PFSK-1 (cell line): ENCODE measurements at regions not wholly inside any gene's neighbourhood (a gene's known extent, or its start where the extent isn't known, plus 50 kb on each side); places are given as distances from the start of the nearest gene placed in this dataset.

Experiments
- FOXP2 ChIP-seq: optimal IDR thresholded peaks from 2 replicates; pipeline ENCODE3; 2011; ENCODE audit warnings: borderline replicate concordance, control low read depth, inconsistent platforms; ENCODE audit not compliant: insufficient read depth; ENCODE audit errors: extremely low read length, extremely low read depth
- POLR2AphosphoS5 ChIP-seq: IDR thresholded peaks from 2 replicates; pipeline ENCODE4 v1.6.1; 2012; ENCODE audit warnings: low read depth, mild to moderate bottlenecking, control low read depth, low read length, moderate library complexity
- SIN3A ChIP-seq: IDR thresholded peaks from 2 replicates; pipeline ENCODE4 v1.6.1; 2012; ENCODE audit warnings: mild to moderate bottlenecking, low read length, moderate library complexity, borderline replicate concordance; ENCODE audit not compliant: insufficient read depth
- TAF1 ChIP-seq: IDR thresholded peaks from 2 replicates; pipeline ENCODE4 v1.6.1; 2012; ENCODE audit warnings: low read length, control low read depth, borderline replicate concordance; ENCODE audit not compliant: insufficient read depth
- TF ChIP-seq, protein P1 (sequence below), 2 experiments: IDR thresholded peaks; 2 replicates each; pipeline versions ENCODE4 v1.6.1 to v1.8.0; 2011 to 2012; ENCODE audit warnings: low read depth in 2 of 2, low read length in 2 of 2, control low read depth in 1 of 2, inconsistent platforms in 1 of 2, mild to moderate bottlenecking in 1 of 2, moderate library complexity in 1 of 2; ENCODE audit not compliant: insufficient read depth in 1 of 2

DNA sequence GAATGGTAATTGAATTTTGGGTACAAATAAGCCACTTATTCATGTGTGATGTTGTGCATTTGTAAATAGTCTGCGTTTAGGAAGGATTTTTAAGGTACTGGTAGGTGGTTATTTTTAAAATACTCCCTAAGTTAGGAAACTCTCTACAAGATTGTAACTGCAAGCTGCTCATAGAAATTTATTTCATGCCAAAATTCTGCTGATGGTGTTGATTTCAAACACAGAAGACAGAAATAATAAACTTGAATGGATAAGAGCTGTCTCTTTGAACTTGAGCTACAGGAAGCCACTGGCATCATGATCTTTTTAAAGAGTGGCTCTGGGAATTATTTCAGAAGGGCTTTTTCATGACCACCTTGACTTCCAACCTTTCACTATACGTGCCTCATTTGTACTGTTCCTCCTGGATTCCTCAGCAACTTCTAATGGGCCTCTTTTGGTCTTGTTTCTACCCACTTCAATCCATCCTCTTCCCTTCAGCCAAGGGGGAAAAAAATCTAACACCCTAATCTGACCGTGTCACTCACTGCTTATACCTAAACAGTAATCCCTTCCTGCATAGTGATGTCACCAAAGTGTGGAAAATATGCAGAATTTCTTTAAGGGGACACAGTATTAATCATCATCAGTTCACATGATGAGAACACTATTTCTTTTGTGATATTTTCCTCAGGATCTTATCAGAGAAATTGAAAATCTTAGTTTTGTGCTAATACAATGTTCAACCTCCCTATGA is 113.6 kb downstream of the PFDN4 start:
- TF ChIP-seq SIN3A, result no peak
- TF ChIP-seq, protein P1, sequence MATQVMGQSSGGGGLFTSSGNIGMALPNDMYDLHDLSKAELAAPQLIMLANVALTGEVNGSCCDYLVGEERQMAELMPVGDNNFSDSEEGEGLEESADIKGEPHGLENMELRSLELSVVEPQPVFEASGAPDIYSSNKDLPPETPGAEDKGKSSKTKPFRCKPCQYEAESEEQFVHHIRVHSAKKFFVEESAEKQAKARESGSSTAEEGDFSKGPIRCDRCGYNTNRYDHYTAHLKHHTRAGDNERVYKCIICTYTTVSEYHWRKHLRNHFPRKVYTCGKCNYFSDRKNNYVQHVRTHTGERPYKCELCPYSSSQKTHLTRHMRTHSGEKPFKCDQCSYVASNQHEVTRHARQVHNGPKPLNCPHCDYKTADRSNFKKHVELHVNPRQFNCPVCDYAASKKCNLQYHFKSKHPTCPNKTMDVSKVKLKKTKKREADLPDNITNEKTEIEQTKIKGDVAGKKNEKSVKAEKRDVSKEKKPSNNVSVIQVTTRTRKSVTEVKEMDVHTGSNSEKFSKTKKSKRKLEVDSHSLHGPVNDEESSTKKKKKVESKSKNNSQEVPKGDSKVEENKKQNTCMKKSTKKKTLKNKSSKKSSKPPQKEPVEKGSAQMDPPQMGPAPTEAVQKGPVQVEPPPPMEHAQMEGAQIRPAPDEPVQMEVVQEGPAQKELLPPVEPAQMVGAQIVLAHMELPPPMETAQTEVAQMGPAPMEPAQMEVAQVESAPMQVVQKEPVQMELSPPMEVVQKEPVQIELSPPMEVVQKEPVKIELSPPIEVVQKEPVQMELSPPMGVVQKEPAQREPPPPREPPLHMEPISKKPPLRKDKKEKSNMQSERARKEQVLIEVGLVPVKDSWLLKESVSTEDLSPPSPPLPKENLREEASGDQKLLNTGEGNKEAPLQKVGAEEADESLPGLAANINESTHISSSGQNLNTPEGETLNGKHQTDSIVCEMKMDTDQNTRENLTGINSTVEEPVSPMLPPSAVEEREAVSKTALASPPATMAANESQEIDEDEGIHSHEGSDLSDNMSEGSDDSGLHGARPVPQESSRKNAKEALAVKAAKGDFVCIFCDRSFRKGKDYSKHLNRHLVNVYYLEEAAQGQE (IDR thresholded peaks at IDR 0.05; ENCODE audit: insufficient read depth in 1 of 2, low read depth in 2 of 2, low read length in 2 of 2), result no peak

DNA sequence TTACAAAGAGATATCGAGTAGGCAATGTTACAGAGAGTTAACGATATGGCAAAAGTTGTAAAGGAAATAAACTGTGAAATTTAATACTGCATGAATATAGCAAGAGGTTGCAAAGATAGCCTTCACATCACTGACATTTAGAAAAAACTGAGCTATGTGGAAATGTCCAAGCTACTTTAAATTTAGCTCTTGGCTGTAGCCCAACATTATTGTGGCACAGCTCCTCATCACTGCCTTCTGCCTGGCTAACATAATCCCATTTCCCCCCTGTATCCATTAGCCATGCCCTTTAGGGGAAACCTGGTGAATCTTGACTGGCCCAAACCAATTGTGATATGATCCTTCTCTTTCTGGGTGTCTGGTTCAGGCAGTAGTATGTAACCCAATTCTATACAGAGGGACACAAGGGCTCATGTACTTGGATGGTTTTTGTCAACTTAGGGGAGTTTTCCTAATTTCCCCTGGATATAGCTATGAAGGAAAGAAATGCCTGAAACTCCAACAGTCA is 115.4 kb downstream of the PFDN4 start:
- no peak for TF ChIP-seq FOXP2
- no peak for TF ChIP-seq TAF1
- TF ChIP-seq, protein P1 (IDR thresholded peaks at IDR 0.05; ENCODE audit: insufficient read depth in 1 of 2, low read depth in 2 of 2, low read length in 2 of 2), result no peak
- no peak for TF ChIP-seq POLR2AphosphoS5
- no peak for TF ChIP-seq SIN3A

GRCh38 chr20:54324041-54324440 is 116.2 kb downstream of the PFDN4 start:
- TF ChIP-seq, protein P1 (IDR thresholded peaks at IDR 0.05; ENCODE audit: insufficient read depth in 1 of 2, low read depth in 2 of 2, low read length in 2 of 2), result no peak
- no peak for TF ChIP-seq TAF1
- TF ChIP-seq FOXP2, result no peak
- TF ChIP-seq POLR2AphosphoS5, result no peak
- no peak for TF ChIP-seq SIN3A

GRCh38 chr20:54324652-54325285 is 116.9 kb downstream of the PFDN4 start:
- TF ChIP-seq TAF1, result no peak
- TF ChIP-seq, protein P1 (IDR thresholded peaks at IDR 0.05; ENCODE audit: insufficient read depth in 1 of 2, low read depth in 2 of 2, low read length in 2 of 2), result no peak
- TF ChIP-seq POLR2AphosphoS5, result no peak
- no peak for TF ChIP-seq FOXP2
- TF ChIP-seq SIN3A, result no peak
